T-cell (primary cell): ENCODE measurements at regions not wholly inside any gene's neighbourhood (a gene's known extent, or its start where the extent isn't known, plus 50 kb on each side); places are given as distances from the start of the nearest gene placed in this dataset.

Experiments
- ATAC-seq, 4 experiments: fragments of 200-7000 bp in 3 of 4; fragments of 150-1000 bp in 1 of 4; cut with Tn5 transposase; replicated peaks in 1 of 4; 1 replicate in 3 of 4; 2 replicates in 1 of 4; pipeline ENCODE4 v1.10.0; 2021; ENCODE audit warnings: moderate library complexity in 3 of 4, mild to moderate bottlenecking in 2 of 4, moderate number of reproducible peaks in 1 of 4
- CTCF ChIA-PET, 2 donors: fragments of 300-600 bp; sonication (Branson Sonifier 250); formaldehyde crosslinking; loops; one replicate each; lab custom pipeline; 2022; ENCODE audit warnings: antibody characterized with exemption in 2 of 2; lab: Charles Lee
- POLR2A ChIA-PET, 2 donors: fragments of 300-600 bp; sonication (Branson Sonifier 250); formaldehyde crosslinking; loops; one replicate each; lab custom pipeline; 2022; ENCODE audit warnings: antibody characterized with exemption in 2 of 2; lab: Charles Lee
- DNase-seq, 35 experiments: peaks; one replicate each; pipeline versions ENCODE4 v3.0.0 to v3.0.0-alpha.2; 2013 to 2023
- H3K27ac ChIP-seq: one replicate; pipeline ENCODE4 v1.5.1; 2013; ENCODE audit warnings: low read length
- H3K27me3 ChIP-seq, 2 experiments: replicated peaks in 1 of 2; 1 replicate in 1 of 2; 2 replicates in 1 of 2; pipeline versions ENCODE4 v1.6.1 to v1.7.0; 2013; ENCODE audit warnings: low read length in 1 of 2, mixed read lengths in 1 of 2; ENCODE audit not compliant: control insufficient read depth in 2 of 2, insufficient read depth in 2 of 2; ENCODE audit errors: extremely low read depth in 1 of 2
- H3K36me3 ChIP-seq, 2 donors: 1 replicate in 1 of 2; 2 replicates in 1 of 2; pipeline versions ENCODE4 v1.6.1 to v1.7.0; 2013; ENCODE audit warnings: low read length in 1 of 2; ENCODE audit not compliant: control insufficient read depth in 2 of 2, insufficient read depth in 1 of 2; ENCODE audit errors: extremely low read depth in 1 of 2
- H3K4me1 ChIP-seq, 2 experiments: 1 replicate in 1 of 2; 2 replicates in 1 of 2; pipeline versions ENCODE4 v1.6.1 to v1.7.0; 2013; ENCODE audit warnings: low read length in 2 of 2, mixed read lengths in 1 of 2; ENCODE audit not compliant: insufficient read depth in 2 of 2, control insufficient read depth in 1 of 2; ENCODE audit errors: extremely low read depth in 1 of 2
- H3K4me3 ChIP-seq, 2 donors: 1 replicate in 1 of 2; 2 replicates in 1 of 2; pipeline versions ENCODE4 v1.5.1 to v1.7.0; 2013; ENCODE audit warnings: mild to moderate bottlenecking in 2 of 2, low read length in 1 of 2, moderate library complexity in 1 of 2; ENCODE audit not compliant: control insufficient read depth in 1 of 2; ENCODE audit errors: extremely low read depth in 1 of 2
- H3K9me3 ChIP-seq: 2 replicates; pipeline ENCODE4 v1.7.0; 2013
- H3K27ac Mint-ChIP-seq, 2 donors: one replicate each; pipeline ENCODE4 v1.8.0; 2020 to 2021; ENCODE audit warnings: mild to moderate bottlenecking in 2 of 2, mixed read lengths in 2 of 2
- H3K27me3 Mint-ChIP-seq, 2 donors: one replicate each; pipeline ENCODE4 v1.8.0; 2021 to 2022; ENCODE audit warnings: mixed read lengths in 2 of 2
- H3K36me3 Mint-ChIP-seq: one replicate; pipeline ENCODE4 v1.8.0; 2021; ENCODE audit warnings: mixed read lengths
- H3K4me1 Mint-ChIP-seq, 3 donors: one replicate each; pipeline ENCODE4 v1.8.0; 2020 to 2022; ENCODE audit warnings: mixed read lengths in 3 of 3, mild to moderate bottlenecking in 1 of 3
- H3K4me3 Mint-ChIP-seq, 3 donors: one replicate each; pipeline ENCODE4 v1.8.0; 2020 to 2022; ENCODE audit warnings: mild to moderate bottlenecking in 3 of 3, mixed read lengths in 3 of 3, moderate library complexity in 3 of 3
- H3K9me3 Mint-ChIP-seq, 3 donors: one replicate each; pipeline ENCODE4 v1.8.0; 2020 to 2022; ENCODE audit warnings: mixed read lengths in 3 of 3
- WGBS: methylation state at CpG from one replicate; pipeline ENCODE4 v1.1.5; 2013; ENCODE audit warnings: missing lambda C conversion rate; ENCODE audit not compliant: insufficient coverage; 5-methylcytosine and 5-hydroxymethylcytosine counted together

- Mint-ChIP-seq H3K27me3 (no peaks in the 10 kb centered on the region), H3K27ac (no peak overlapping the region), H3K4me1 (peaks cover 0 to 2% (median 0%) of the 10 kb centered on the region in 3 donors), H3K36me3 (peaks cover 6% of the 10 kb centered on the region), H3K9me3 (peaks cover 0 to 7% (median 7%) of the 10 kb centered on the region in 3 donors), H3K4me3 (no peak overlapping the region)
- Histone ChIP-seq H3K36me3 (no peaks in the 10 kb centered on the region), H3K4me1 (no peaks in the 10 kb centered on the region), H3K27ac (no peak overlapping the region), H3K9me3 (no peaks in the 10 kb centered on the region), H3K27me3 (no peaks in the 10 kb centered on the region), H3K4me3 (no peak overlapping the region)
- POLR2A ChIA-PET = no interaction called here
- ATAC-seq (no peak), DNase-seq (no peak)
- 92% methylated on average over 2 of the region's 10 CpGs for WGBS
- CTCF ChIA-PET = no interaction called here
Measured at GRCh38 chr6:14499841-14500240, 382.3 kb downstream of the CD83 start.

- Histone ChIP-seq H3K9me3 (no peaks in the 10 kb centered on the region), H3K4me3 (no peak overlapping the region), H3K4me1 (peaks cover 0 to under 1% of the 10 kb centered on the region in 2 experiments), H3K36me3 (no peaks in the 10 kb centered on the region), H3K27ac (no peak overlapping the region), H3K27me3 (no peaks in the 10 kb centered on the region)
- ChIA-PET CTCF (no interaction called here), POLR2A (no interaction called here)
- DNase-seq (no peak), ATAC-seq (no peak)
- peaks cover 1 to 3% (median 1%) of the 10 kb centered on the region in 3 donors for H3K4me1 Mint-ChIP-seq
- H3K9me3 Mint-ChIP-seq = peaks cover 0 to 7% (median 7%) of the 10 kb centered on the region in 3 donors
- peaks cover 6% of the 10 kb centered on the region for H3K36me3 Mint-ChIP-seq
- no peaks in the 10 kb centered on the region for H3K27me3 Mint-ChIP-seq
- no peak overlapping the region for H3K27ac Mint-ChIP-seq
- no peak overlapping the region for H3K4me3 Mint-ChIP-seq
- no CpG with 5 or more reads among the region's 2 CpGs for WGBS
Measured at GRCh38 chr6:14500809-14501208, 383.2 kb downstream of the CD83 start.

- WGBS = 100% methylated on average over 5 of the region's 7 CpGs
- ATAC-seq (no peak), DNase-seq (no peak)
- POLR2A ChIA-PET = interaction anchor here in 1 of 2 donors (0.7 kb wide), 1 partner anchor 152 kb away, joined by 7 read pairs; no protein-coding TSS in a partner anchor
- H3K4me3 ChIP-seq = no peak overlapping the region
- peaks cover 3% of the 10 kb centered on the region for H3K36me3 Mint-ChIP-seq
- peaks cover under 1 to 5% of the 10 kb centered on the region in 2 experiments for H3K4me1 ChIP-seq
- CTCF ChIA-PET = no interaction called here
- H3K4me1 Mint-ChIP-seq = peaks cover 6% of the 10 kb centered on the region in 3 donors
- H3K36me3 ChIP-seq = no peaks in the 10 kb centered on the region
- H3K27me3 Mint-ChIP-seq = no peaks in the 10 kb centered on the region
- no peaks in the 10 kb centered on the region for H3K9me3 ChIP-seq
- H3K4me3 Mint-ChIP-seq = no peak overlapping the region
- no peaks in the 10 kb centered on the region for H3K27me3 ChIP-seq
- H3K27ac ChIP-seq = no peak overlapping the region
- H3K9me3 Mint-ChIP-seq = peaks cover 0 to 5% (median 4%) of the 10 kb centered on the region in 3 donors
- H3K27ac Mint-ChIP-seq = no peak overlapping the region
Measured at GRCh38 chr6:14501240-14501639, 383.7 kb downstream of the CD83 start.

GRCh38 chr6:14501914-14502313 is 384.3 kb downstream of the CD83 start:
- H3K4me1 ChIP-seq = peaks cover 6 to 11% of the 10 kb centered on the region in 2 experiments
- Mint-ChIP-seq H3K4me3 (no peak overlapping the region), H3K36me3 (no peaks in the 10 kb centered on the region), H3K27ac (no peak overlapping the region), H3K4me1 (peaks cover 11 to 13% (median 11%) of the 10 kb centered on the region in 3 donors), H3K27me3 (no peaks in the 10 kb centered on the region), H3K9me3 (no peaks in the 10 kb centered on the region)
- 60% methylated on average over 1 of the region's 5 CpGs for WGBS
- ATAC-seq (no peak), DNase-seq (no peak)
- ChIA-PET POLR2A (interaction anchor here in 1 of 2 donors (0.7 kb wide), 1 partner anchor 152 kb away, joined by 7 read pairs; no protein-coding TSS in a partner anchor), CTCF (no interaction called here)
- H3K36me3 ChIP-seq = no peaks in the 10 kb centered on the region
- no peak overlapping the region for H3K27ac ChIP-seq
- no peak overlapping the region for H3K4me3 ChIP-seq
- no peaks in the 10 kb centered on the region for H3K27me3 ChIP-seq
- H3K9me3 ChIP-seq = no peaks in the 10 kb centered on the region

GRCh38 chr6:14502551-14502950 is 385.0 kb downstream of the CD83 start:
- CTCF ChIA-PET = no interaction called here
- 84% methylated on average over 4 of the region's 6 CpGs for WGBS
- H3K9me3 Mint-ChIP-seq = no peaks in the 10 kb centered on the region
- no peaks in the 10 kb centered on the region for H3K36me3 ChIP-seq
- H3K4me1 Mint-ChIP-seq = peaks cover 15 to 18% (median 16%) of the 10 kb centered on the region in 3 donors
- peaks cover 11 to 14% of the 10 kb centered on the region in 2 experiments for H3K4me1 ChIP-seq
- no peak overlapping the region for H3K4me3 ChIP-seq
- ATAC-seq (no peak), DNase-seq (no peak)
- peak overlapping the region in 1 of 2 donors; percentile 60 for H3K27ac Mint-ChIP-seq
- H3K4me3 Mint-ChIP-seq = no peak overlapping the region
- POLR2A ChIA-PET = no interaction called here
- H3K27me3 Mint-ChIP-seq = no peaks in the 10 kb centered on the region
- H3K27me3 ChIP-seq = no peaks in the 10 kb centered on the region
- H3K27ac ChIP-seq = no peak overlapping the region
- no peaks in the 10 kb centered on the region for H3K9me3 ChIP-seq
- no peaks in the 10 kb centered on the region for H3K36me3 Mint-ChIP-seq

GRCh38 chr6:14505401-14505800 is 387.8 kb downstream of the CD83 start:
- CTCF ChIA-PET = no interaction called here
- no peaks in the 10 kb centered on the region for H3K36me3 ChIP-seq
- ATAC-seq (no peak), DNase-seq (no peak)
- H3K9me3 ChIP-seq = no peaks in the 10 kb centered on the region
- no peak overlapping the region for H3K27ac ChIP-seq
- Mint-ChIP-seq H3K9me3 (no peaks in the 10 kb centered on the region), H3K36me3 (no peaks in the 10 kb centered on the region), H3K27ac (no peak overlapping the region), H3K27me3 (no peaks in the 10 kb centered on the region), H3K4me1 (peaks cover 15 to 25% (median 15%) of the 10 kb centered on the region in 3 donors), H3K4me3 (no peak overlapping the region)
- H3K4me3 ChIP-seq = no peak overlapping the region
- H3K27me3 ChIP-seq = no peaks in the 10 kb centered on the region
- 100% methylated on average over 3 of the region's 6 CpGs for WGBS
- POLR2A ChIA-PET = no interaction called here
- H3K4me1 ChIP-seq = peaks cover 12 to 14% of the 10 kb centered on the region in 2 experiments
